Smooth muscle cell (in vitro differentiated cells): ENCODE measurements at regions not wholly inside any gene's neighbourhood (a gene's known extent, or its start where the extent isn't known, plus 50 kb on each side); places are given as distances from the start of the nearest gene placed in this dataset.

Experiments used
- DNase-seq: peaks from one replicate; lab custom pipeline; 2025; ENCODE audit not compliant: unreplicated experiment; lab: John Stamatoyannopoulos, UW
- H2AFZ ChIP-seq: fragments of 200-600 bp; sonication (generic); 2 replicates; pipeline ENCODE4 v1.6.0; 2016; ENCODE audit warnings: antibody characterized with exemption, low read depth, mild to moderate bottlenecking
- H3F3A ChIP-seq: fragments of 200-600 bp; sonication (generic); 2 replicates; pipeline ENCODE4 v1.6.0; 2017; ENCODE audit warnings: antibody characterized with exemption, low read depth
- H3K27ac ChIP-seq: fragments of 200-600 bp; sonication (generic); 2 replicates; pipeline ENCODE4 v1.5.1; 2016; ENCODE audit warnings: low read depth, mild to moderate bottlenecking
- H3K27me3 ChIP-seq: fragments of 200-600 bp; sonication (generic); 2 replicates; pipeline ENCODE4 v1.6.1; 2016; ENCODE audit warnings: low read depth, mild to moderate bottlenecking
- H3K36me3 ChIP-seq: fragments of 200-600 bp; sonication (generic); 2 replicates; pipeline ENCODE4 v1.5.1; 2016; ENCODE audit warnings: low read depth
- H3K4me1 ChIP-seq: fragments of 200-600 bp; sonication (generic); 2 replicates; pipeline ENCODE4 v1.5.1; 2016; ENCODE audit warnings: low read depth
- H3K4me2 ChIP-seq: fragments of 200-600 bp; sonication (generic); 2 replicates; pipeline ENCODE4 v1.6.0; 2016; ENCODE audit warnings: mild to moderate bottlenecking
- H3K4me3 ChIP-seq: fragments of 200-600 bp; sonication (generic); 2 replicates; pipeline ENCODE4 v1.5.1; 2016; ENCODE audit warnings: mild to moderate bottlenecking
- H3K79me2 ChIP-seq: fragments of 200-600 bp; sonication (generic); 2 replicates; pipeline ENCODE4 v1.6.0; 2016; ENCODE audit warnings: low read depth, mild to moderate bottlenecking
- H3K9ac ChIP-seq: fragments of 200-600 bp; sonication (generic); 2 replicates; pipeline ENCODE4 v1.6.0; 2016; ENCODE audit warnings: low read depth
- H3K9me3 ChIP-seq: fragments of 200-600 bp; sonication (generic); replicated peaks from 2 replicates; pipeline ENCODE4 v1.5.1; 2016; ENCODE audit warnings: low read depth
- H4K20me1 ChIP-seq: fragments of 200-600 bp; sonication (generic); 2 replicates; pipeline ENCODE4 v1.6.0; 2016; ENCODE audit warnings: low read depth
- WGBS: methylation state at CpG from one replicate; pipeline ENCODE4 v1.1.7; 2016; ENCODE audit warnings: low lambda C conversion rate; 5-methylcytosine and 5-hydroxymethylcytosine counted together
- TF ChIP-seq, protein P1 (sequence below): fragments of 200-600 bp; sonication (generic); IDR thresholded peaks from 2 replicates; pipeline ENCODE4 v1.5.1; 2017; ENCODE audit warnings: borderline replicate concordance, mild to moderate bottlenecking, antibody characterized with exemption; ENCODE audit not compliant: insufficient read depth, poor library complexity, severe bottlenecking

DNA sequence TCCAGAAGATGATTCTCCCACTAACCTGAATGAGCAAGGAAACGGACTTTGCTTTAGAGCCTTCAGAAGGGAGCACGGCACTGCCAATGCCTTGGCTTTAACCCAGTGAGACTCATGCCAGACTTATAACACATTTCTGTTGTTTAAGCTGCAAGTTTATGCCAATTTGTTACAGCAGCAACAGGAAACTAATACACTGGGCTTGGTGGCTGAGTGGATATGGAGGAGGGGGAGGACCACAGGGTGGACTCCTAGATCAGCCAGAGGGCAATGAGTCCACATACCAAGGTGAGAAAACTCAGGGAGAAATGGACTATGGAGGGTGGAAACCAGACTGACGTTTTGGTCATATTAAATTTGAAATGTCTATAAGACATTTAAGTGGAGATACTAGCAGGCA lies 156.2 kb upstream of the KCNJ6 start:
- no peak overlapping the region for H3K4me2 ChIP-seq
- no peak overlapping the region for H3K4me3 ChIP-seq
- H3K27me3 ChIP-seq: no peaks in the 10 kb centered on the region
- TF ChIP-seq, protein P1, sequence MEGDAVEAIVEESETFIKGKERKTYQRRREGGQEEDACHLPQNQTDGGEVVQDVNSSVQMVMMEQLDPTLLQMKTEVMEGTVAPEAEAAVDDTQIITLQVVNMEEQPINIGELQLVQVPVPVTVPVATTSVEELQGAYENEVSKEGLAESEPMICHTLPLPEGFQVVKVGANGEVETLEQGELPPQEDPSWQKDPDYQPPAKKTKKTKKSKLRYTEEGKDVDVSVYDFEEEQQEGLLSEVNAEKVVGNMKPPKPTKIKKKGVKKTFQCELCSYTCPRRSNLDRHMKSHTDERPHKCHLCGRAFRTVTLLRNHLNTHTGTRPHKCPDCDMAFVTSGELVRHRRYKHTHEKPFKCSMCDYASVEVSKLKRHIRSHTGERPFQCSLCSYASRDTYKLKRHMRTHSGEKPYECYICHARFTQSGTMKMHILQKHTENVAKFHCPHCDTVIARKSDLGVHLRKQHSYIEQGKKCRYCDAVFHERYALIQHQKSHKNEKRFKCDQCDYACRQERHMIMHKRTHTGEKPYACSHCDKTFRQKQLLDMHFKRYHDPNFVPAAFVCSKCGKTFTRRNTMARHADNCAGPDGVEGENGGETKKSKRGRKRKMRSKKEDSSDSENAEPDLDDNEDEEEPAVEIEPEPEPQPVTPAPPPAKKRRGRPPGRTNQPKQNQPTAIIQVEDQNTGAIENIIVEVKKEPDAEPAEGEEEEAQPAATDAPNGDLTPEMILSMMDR: no peak
- WGBS: 83% methylated on average over 3 of the region's 3 CpGs
- no peaks in the 10 kb centered on the region for H3F3A ChIP-seq
- DNase-seq: no peak
- H3K36me3 ChIP-seq: no peaks in the 10 kb centered on the region
- H3K79me2 ChIP-seq: no peaks in the 10 kb centered on the region
- H2AFZ ChIP-seq: no peak overlapping the region
- H4K20me1 ChIP-seq: no peaks in the 10 kb centered on the region
- peaks cover under 1% of the 10 kb centered on the region for H3K4me1 ChIP-seq
- no peaks in the 10 kb centered on the region for H3K9me3 ChIP-seq
- H3K9ac ChIP-seq: no peak overlapping the region
- H3K27ac ChIP-seq: no peak overlapping the region

DNA sequence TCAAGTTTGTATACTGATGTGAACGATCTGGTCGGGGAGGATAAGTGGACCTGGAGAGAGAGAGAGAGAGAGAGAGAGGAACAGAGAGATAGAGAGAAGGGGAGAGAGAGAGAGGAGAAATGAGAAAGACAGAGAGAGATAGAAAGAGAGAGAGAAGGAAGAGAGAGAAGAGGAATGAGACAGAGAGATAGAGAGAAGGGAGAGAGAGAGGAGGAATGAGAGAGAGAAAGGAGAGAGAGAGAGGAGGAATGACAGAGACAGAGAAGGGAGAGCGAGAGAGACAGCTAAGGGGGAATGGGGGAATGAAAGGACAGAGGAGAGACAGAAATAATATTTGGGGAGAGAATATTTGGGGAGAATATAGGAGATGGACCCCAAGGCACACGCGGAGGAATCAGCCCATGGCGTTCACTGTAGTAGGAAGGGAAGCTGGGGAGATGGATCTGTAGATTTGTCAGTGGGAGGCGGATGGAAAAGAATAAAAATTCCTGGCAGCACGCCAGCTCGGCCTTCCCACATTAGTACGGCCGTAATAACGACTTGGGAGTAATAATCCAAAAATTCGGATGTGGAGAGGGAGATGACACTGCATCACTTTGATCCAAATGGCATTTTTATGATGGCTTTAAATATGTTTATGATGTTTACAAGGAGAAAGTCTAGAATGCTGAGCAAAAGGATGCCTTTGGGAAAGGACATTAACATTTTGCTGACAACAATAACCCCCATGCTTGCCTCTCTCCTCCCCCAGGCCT lies 159.8 kb upstream of the KCNJ6 start:
- Histone ChIP-seq H3K4me3 (no peak overlapping the region), H2AFZ (no peak overlapping the region), H3K27ac (no peak overlapping the region), H3K4me2 (no peak overlapping the region), H3K79me2 (no peaks in the 10 kb centered on the region), H3F3A (no peaks in the 10 kb centered on the region), H3K27me3 (no peaks in the 10 kb centered on the region), H3K4me1 (peaks cover 6% of the 10 kb centered on the region), H3K36me3 (no peaks in the 10 kb centered on the region), H3K9ac (no peak overlapping the region), H4K20me1 (no peaks in the 10 kb centered on the region), H3K9me3 (no peaks in the 10 kb centered on the region)
- 87% methylated on average over 13 of the region's 13 CpGs for WGBS
- no peak for DNase-seq
- TF ChIP-seq, protein P1: no peak

DNA sequence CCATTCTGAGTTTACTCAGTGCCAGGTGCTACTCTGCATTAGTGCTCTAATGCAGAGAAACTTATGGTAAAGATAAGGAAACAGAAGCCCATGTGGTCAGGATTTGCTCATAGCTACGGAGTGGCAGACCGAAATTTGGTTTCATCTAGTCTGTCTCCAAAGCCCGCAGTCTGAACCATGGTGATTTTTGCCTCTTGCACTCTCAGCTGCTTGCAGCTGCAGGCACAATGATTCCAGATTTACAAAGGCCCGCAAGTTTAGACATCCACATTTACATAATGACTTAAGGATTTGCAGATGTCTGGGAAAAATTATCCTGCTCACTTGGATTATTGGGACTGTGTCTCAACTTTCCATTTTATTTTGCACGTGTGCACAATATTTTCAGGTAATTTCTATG lies 161.3 kb upstream of the KCNJ6 start:
- no peaks in the 10 kb centered on the region for H3K9me3 ChIP-seq
- H3K4me2 ChIP-seq: no peak overlapping the region
- no peak overlapping the region for H3K4me3 ChIP-seq
- H3K27ac ChIP-seq: no peak overlapping the region
- no peaks in the 10 kb centered on the region for H3K79me2 ChIP-seq
- DNase-seq: no peak
- H3K36me3 ChIP-seq: no peaks in the 10 kb centered on the region
- H3F3A ChIP-seq: no peaks in the 10 kb centered on the region
- no peak overlapping the region for H2AFZ ChIP-seq
- H4K20me1 ChIP-seq: no peaks in the 10 kb centered on the region
- no peak overlapping the region for H3K9ac ChIP-seq
- TF ChIP-seq, protein P1: no peak
- WGBS: 83% methylated on average over 5 of the region's 5 CpGs
- peaks cover 6% of the 10 kb centered on the region for H3K4me1 ChIP-seq
- no peaks in the 10 kb centered on the region for H3K27me3 ChIP-seq

DNA sequence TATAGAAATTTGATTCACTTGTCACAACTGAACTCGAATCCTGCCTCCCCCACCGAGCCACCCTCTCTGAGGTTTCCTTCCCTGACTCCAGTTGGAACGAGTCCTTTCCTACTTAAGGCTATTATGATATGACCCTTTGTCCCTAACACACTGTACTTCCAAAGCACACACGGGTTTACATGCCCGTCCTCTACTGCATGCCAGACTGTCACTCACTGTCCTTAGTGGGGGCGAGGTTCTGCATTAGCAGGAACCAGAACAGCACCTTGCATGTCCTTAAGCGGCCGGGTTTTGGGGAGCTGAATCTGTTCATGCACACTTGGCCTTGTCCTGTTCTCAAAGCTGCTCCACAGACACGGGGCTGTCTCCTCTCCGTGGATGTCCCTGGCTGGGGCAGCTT lies 164.6 kb upstream of the KCNJ6 start:
- no peak overlapping the region for H2AFZ ChIP-seq
- no peaks in the 10 kb centered on the region for H3K27me3 ChIP-seq
- no peak overlapping the region for H3K9ac ChIP-seq
- TF ChIP-seq, protein P1: no peak
- no peaks in the 10 kb centered on the region for H4K20me1 ChIP-seq
- no peaks in the 10 kb centered on the region for H3K9me3 ChIP-seq
- H3K36me3 ChIP-seq: no peaks in the 10 kb centered on the region
- H3F3A ChIP-seq: no peaks in the 10 kb centered on the region
- H3K4me1 ChIP-seq: peaks cover 6% of the 10 kb centered on the region
- no peaks in the 10 kb centered on the region for H3K79me2 ChIP-seq
- no peak overlapping the region for H3K4me3 ChIP-seq
- no peak for DNase-seq
- no peak overlapping the region for H3K27ac ChIP-seq
- H3K4me2 ChIP-seq: no peak overlapping the region
- WGBS: 89% methylated on average over 10 of the region's 10 CpGs
